H7 (cell line): ENCODE measurements at regions not wholly inside any gene's neighbourhood (a gene's known extent, or its start where the extent isn't known, plus 50 kb on each side); places are given as distances from the start of the nearest gene placed in this dataset.

Experiments
- DNase-seq: peaks from one replicate; pipeline ENCODE4 v3.0.0; 2012
- H3K27me3 ChIP-seq: 2 replicates; pipeline ENCODE4 v1.6.0; 2011; ENCODE audit warnings: mild to moderate bottlenecking, low read length; ENCODE audit not compliant: control insufficient read depth, insufficient read depth
- H3K36me3 ChIP-seq: replicated peaks from 2 replicates; pipeline ENCODE4 v1.5.1; 2011; ENCODE audit warnings: low read length; ENCODE audit not compliant: control insufficient read depth, insufficient read depth
- H3K4me3 ChIP-seq: 2 replicates; pipeline ENCODE4 v1.5.1; 2011; ENCODE audit warnings: low read depth, mild to moderate bottlenecking, control low read depth, low read length, moderate library complexity; ENCODE audit not compliant: insufficient read depth

DNA sequence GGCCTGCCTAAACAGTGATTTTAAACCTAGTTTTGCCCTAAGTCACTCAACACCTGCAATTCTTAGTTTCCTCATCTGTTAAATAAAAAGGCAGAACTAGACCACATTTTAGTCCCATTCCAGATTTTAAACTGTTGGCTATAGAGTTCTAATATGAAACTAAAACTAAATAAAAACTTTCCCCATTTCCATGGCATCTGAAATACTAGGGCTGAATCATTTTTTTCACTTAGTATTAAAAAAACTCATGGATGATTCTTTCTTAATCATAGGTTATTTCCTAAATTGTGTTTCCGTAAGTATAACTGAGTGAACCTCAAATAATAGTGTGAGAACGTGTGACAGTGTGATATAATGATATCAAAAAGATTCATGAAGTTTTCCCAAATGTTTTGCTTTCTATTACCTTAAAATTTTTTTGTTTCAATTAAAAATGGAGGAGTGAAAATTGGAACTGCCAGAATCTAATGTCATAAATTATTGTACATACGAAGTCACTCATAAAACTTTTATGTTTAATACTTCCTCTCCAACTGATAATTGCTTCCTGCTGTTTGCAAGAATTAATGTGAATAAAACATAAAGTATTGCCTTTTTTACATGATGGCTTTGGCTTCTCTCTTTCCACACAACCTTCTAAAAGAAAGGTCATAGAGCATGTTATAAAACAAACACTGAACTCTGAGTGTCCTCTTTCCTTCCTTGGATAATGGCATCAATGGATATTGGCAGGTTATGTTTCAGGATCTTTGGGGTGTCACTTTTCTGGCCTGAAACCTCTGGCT is 315.1 kb upstream of the MME start:
- Histone ChIP-seq H3K4me3 (no peak overlapping the region), H3K27me3 (no peaks in the 10 kb centered on the region), H3K36me3 (no peaks in the 10 kb centered on the region)
- no peak for DNase-seq

DNA sequence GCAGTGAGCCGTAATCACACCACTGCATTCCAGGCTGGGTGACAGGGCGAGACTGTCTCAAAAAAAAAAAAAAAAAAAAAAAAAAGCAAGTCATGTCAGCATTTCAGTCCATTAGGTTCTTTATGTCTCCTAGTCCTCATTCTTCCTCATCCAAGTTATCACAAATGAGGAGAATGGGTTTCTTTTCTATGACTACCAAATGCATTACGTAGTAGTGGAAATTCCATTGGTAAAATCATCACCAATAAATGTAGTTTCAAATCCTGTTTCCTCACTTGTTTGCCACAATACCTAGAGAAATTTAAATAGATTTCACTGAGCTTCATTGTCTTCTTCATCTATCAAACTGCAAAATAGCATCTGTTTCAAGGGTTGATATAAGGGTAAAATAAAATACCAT is 317.6 kb upstream of the MME start:
- H3K27me3 ChIP-seq: no peaks in the 10 kb centered on the region
- no peak for DNase-seq
- no peaks in the 10 kb centered on the region for H3K36me3 ChIP-seq
- no peak overlapping the region for H3K4me3 ChIP-seq

DNA sequence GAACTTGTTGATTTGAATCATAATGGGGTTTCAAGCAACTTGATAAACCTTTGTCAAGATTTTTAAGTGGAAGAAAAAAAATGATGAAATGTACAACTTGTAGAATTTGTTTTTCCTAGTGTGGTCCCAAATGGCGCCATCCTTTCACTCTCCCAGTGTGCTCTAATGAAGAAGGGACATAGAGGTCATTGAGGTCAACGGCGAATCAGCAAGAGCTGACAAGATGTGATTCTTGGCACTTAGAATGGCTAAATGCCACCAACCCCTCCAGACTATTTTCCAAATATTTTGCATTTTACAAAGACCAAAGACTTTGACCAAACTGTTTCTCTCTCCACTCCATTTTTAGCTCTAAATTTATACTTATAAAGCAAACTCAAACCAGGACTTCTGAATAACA is 320.2 kb upstream of the MME start:
- Histone ChIP-seq H3K4me3 (no peak overlapping the region), H3K36me3 (no peaks in the 10 kb centered on the region), H3K27me3 (no peaks in the 10 kb centered on the region)
- DNase-seq: no peak

DNA sequence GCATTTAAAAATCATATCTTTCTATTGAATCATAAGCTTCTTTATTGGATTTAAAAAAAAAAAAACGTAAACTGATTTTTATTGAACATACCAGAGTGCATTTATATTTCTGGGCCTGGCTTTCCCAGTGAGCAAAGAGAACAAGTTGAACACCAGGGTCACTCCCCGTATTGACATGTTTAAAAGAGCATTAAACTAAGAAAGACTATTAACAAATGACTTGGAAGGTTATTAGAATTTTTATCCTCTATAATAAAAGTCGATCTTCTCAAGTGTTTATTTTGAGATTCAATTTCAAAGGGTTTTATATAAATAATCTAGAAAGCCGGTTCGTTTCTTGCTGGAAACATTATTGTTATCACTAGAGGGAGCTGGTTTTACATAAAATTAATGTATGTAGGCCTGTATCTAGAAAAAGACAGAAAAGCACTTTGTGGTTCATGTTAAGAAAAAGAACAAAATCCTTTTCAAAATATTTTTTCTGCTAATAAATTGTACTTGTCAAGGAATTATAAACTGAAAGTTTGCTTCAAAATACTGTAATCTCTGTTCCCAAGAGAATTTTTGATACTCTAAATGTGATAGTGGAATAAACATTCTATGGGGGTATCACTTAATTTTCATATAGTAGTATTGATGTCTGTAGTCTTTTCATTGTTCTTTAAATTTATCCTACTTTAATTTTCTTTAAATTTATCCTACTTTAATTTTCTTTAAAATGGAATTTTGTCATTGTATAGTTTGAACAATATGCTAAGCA is 321.8 kb upstream of the MME start:
- H3K36me3 ChIP-seq: no peaks in the 10 kb centered on the region
- H3K4me3 ChIP-seq: no peak overlapping the region
- DNase-seq: no peak
- H3K27me3 ChIP-seq: no peaks in the 10 kb centered on the region

DNA sequence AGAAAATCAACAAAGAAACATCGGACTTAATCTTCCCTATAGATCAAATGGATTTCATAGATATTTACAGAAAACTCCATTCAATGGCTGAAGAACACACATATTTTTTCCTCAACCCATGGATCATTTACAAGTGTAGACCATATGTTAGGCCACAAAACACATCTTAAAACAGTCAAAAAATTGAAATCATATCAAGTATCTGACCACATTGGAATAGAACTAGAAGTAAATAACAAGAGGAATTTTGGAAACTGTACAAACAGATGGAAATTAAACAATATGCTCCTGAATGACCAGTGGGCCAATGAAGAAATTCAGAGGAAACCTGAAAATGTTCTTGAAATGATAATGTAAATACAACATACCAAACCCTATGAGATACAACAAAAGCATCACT is 323.1 kb upstream of the GPR149 start:
- Histone ChIP-seq H3K36me3 (no peaks in the 10 kb centered on the region), H3K27me3 (no peaks in the 10 kb centered on the region), H3K4me3 (no peak overlapping the region)
- no peak for DNase-seq

DNA sequence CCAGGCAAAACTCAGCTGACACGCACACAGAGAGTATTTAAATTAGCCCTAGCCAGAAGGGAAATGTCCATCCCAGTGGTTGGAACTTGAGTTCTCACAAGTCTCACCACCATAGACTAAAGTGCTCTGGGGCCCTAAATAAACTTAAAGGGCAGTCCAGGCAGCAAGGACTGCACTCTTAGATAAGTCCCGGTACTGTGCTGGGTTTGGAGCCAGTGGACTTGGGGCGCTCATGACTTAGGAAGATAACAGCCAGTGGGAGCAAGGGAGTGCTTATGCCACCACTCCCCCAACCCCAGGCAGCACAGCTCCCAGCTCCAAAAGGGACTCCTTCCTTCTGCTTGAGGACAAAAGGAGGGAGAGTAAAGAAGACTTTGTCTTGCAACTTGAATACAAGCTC is 319.5 kb upstream of the GPR149 start:
- no peak for DNase-seq
- H3K4me3 ChIP-seq: no peak overlapping the region
- no peaks in the 10 kb centered on the region for H3K36me3 ChIP-seq
- H3K27me3 ChIP-seq: no peaks in the 10 kb centered on the region

DNA sequence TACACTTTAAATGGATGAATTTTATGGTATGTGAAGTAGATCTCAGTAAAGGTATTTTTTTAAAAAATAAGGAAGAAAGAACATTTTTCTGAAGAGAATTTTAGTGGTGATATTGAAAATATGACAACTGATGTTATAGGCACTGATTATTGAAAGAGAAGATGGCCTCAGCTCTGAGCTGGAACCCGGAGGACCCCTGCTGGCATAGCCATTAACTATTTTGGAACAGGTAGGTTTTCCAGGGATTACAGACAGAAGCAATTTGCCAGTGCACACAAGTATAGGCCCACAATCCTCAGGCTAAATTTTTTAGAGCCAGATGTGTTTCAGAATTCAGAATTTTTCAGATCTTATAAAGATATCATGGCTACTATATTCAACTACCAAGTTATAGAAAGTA is 315.9 kb upstream of the GPR149 start:
- no peak for DNase-seq
- no peaks in the 10 kb centered on the region for H3K36me3 ChIP-seq

DNA sequence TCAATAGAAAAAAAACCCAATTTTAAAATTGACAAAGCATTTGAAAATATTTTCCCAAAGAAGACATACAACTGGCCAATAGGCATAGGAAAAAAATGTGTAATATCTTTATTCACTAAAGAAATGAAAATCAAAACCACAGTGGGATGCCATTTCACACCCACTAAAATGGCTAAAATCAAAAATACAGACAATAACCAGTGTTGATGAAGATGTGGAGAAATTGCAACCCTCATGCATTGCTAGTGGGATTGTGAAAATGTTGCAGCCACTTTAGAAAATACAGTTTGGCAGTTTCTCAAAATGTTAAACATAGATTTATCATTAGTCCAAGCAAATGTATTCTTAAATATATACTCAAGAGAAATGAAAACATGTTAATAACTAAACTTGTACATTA is 315.1 kb upstream of the GPR149 start:
- no peak for DNase-seq
- no peaks in the 10 kb centered on the region for H3K27me3 ChIP-seq
- H3K36me3 ChIP-seq: no peaks in the 10 kb centered on the region
- no peak overlapping the region for H3K4me3 ChIP-seq

More for the DNA sequence above, 315.9 kb upstream of the GPR149 start:
- Histone ChIP-seq H3K27me3 (no peaks in the 10 kb centered on the region), H3K4me3 (no peak overlapping the region)

DNA sequence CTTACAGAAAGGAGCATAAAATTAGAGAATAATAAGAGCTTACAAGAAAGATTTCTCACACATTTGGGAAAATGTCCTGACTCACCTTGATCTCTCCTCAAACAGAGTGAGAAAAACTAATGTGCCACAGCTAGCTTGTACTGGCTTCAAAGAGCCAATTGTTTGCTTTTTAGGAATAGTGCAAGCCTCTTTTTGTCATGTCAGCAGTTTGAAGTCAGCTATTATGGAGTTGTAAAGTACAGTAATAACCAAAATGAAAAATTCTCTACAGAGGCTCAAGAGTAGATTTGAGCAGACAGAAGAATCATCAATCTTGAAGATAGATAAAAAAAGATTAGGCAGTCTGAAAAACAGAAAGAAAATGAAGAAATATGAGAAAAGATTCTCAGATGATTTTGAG is 313.4 kb upstream of the GPR149 start:
- Histone ChIP-seq H3K4me3 (no peak overlapping the region), H3K36me3 (no peaks in the 10 kb centered on the region), H3K27me3 (no peaks in the 10 kb centered on the region)
- no peak for DNase-seq

DNA sequence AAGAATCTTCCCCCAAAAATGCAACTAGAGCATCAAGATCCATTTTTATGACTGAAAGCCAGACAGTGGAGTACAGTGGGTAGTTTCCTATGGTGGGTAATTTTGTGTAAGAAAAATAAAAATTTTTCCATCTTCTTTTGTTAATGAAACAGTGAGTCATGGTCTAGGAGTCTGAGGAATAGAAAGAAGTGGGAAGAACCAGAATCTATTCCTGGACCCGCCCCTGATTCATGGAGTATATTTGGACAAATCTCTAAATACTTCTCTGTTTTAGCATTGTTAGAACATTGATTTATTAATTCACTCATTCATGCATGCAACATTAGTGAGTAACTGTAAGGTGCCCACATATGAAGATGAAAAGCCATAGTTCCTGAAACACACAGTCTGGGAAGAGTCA is 304.5 kb upstream of the GPR149 start:
- no peak overlapping the region for H3K4me3 ChIP-seq
- no peak for DNase-seq

DNA sequence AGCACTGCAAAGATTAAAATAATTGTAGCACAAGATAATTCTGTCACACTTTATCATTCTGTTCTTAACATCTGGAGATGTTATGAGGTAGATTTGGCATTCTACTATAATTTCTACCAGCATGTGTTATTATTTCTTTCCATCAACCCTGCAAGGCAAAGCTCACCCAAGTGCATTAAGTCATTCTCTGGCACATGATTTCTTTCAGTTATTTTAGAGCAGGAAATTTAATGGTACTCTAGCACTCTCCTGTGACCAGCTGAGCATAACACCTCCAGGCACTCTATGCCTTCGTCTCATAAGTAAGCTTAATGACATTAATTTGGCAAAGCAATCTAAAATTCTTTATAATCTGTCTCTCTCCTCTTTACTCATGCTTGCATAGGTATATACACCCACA is 300.2 kb upstream of the GPR149 start:
- Histone ChIP-seq H3K4me3 (no peak overlapping the region), H3K36me3 (no peaks in the 10 kb centered on the region), H3K27me3 (no peaks in the 10 kb centered on the region)
- no peak for DNase-seq

More for the DNA sequence above, 304.5 kb upstream of the GPR149 start:
- H3K27me3 ChIP-seq: no peaks in the 10 kb centered on the region
- no peaks in the 10 kb centered on the region for H3K36me3 ChIP-seq

DNA sequence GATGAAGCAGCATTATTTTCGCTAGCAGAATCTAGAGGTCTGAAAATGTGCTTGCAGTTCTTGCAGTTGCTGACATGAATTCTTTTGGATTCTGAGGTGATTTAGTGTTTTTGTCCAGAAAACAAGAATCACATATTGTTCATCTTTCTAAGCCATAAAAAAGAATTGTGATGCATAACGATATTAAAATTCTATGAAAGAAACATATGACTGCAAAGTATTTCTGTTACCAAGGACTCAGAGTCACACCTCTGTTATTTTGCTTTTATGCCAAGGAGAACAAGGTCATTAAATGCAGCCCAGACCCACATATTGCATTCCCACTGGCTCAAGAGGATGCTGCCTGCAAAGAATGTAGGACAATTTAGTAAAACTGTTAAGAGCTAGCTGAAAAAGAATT is 299.8 kb upstream of the GPR149 start:
- no peaks in the 10 kb centered on the region for H3K36me3 ChIP-seq
- no peaks in the 10 kb centered on the region for H3K27me3 ChIP-seq
- no peak for DNase-seq
- H3K4me3 ChIP-seq: no peak overlapping the region

DNA sequence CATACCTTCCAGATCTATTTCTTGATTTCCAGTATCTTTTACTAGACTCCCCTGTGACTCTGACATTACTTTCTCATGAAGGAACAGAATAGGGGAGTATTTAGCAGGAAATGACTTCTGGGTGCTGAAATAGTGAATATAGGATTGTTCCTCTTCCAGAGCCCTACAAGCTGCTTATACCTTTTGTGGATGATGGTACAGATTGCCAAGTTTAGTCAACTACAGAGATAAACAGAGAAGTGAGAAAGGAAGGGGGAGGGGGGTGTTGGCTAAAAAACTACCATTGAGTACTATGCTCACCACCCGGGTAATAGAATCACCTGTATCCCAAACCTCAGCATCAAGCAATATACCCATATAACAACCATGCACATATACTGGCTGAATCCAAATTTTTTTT is 298.3 kb upstream of the GPR149 start:
- Histone ChIP-seq H3K4me3 (no peak overlapping the region), H3K27me3 (no peaks in the 10 kb centered on the region), H3K36me3 (no peaks in the 10 kb centered on the region)
- no peak for DNase-seq

DNA sequence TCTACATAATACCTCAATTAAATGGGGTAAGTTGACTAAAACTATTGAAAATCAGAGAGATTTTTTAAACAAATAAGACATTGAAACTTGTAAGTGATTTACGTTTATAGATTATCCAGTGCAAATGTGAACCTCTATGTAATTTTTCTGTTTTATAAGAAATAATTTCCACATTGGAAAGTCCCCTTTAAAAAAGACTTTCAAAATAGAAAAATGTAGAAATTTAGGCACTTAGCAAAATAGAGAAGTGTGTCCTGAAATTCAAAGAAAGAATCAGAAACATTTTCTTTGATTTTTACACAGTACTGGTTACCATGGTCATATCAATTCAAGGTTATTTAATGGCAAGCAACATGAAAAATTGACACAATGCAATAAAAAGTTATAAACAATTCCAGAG is 290.9 kb upstream of the GPR149 start:
- H3K27me3 ChIP-seq: no peaks in the 10 kb centered on the region
- no peak overlapping the region for H3K4me3 ChIP-seq
- H3K36me3 ChIP-seq: no peaks in the 10 kb centered on the region
- DNase-seq: no peak

DNA sequence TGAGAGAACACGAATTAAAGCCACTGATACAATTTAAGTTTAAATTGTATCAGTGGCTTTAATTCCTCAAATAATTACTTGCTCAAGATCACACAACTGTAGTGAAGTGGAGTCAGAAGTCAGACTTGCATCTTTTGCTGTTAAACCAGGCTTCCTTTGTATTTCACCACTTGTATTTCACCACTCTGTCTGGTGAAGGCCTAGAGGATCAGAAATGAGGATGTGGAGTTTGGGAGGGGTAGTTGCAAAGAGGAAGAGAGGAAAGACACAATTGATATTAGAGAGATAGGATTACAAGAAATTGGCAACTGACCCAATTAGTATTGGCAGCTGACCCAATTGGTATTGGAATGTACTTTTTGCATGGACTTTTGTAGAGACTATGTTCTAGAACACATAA is 288.1 kb upstream of the GPR149 start:
- Histone ChIP-seq H3K36me3 (no peaks in the 10 kb centered on the region), H3K27me3 (no peaks in the 10 kb centered on the region), H3K4me3 (no peak overlapping the region)
- no peak for DNase-seq
